Activated CD4-positive, CD25-positive, alpha-beta regulatory T cell (primary cell): ENCODE measurements at regions not wholly inside any gene's neighbourhood (a gene's known extent, or its start where the extent isn't known, plus 50 kb on each side); places are given as distances from the start of the nearest gene placed in this dataset.

Experiments
- DNase-seq, 4 experiments: peaks; one replicate each; lab custom pipeline; 2025; lab: John Stamatoyannopoulos, UW

- DNase-seq: no peak
Observed at GRCh38 chr6:137353842-137354397, 134.7 kb upstream of the IFNGR1 start.

GRCh38 chr6:137353346-137353745 lies 134.2 kb upstream of the IFNGR1 start:
- DNase-seq: no peak

GRCh38 chr6:137352859-137353258 lies 133.7 kb upstream of the IFNGR1 start:
- DNase-seq: no peak

- no peak for DNase-seq
Observed at GRCh38 chr6:137351890-137352289, 132.7 kb upstream of the IFNGR1 start.

- no peak for DNase-seq
Observed at GRCh38 chr6:137350857-137351256, 131.7 kb upstream of the IFNGR1 start.

GRCh38 chr6:137349856-137350830 lies 131.0 kb upstream of the IFNGR1 start:
- no peak for DNase-seq

GRCh38 chr6:137348777-137349176 lies 129.6 kb upstream of the IFNGR1 start:
- DNase-seq: no peak

- no peak for DNase-seq
Observed at GRCh38 chr6:137343241-137343640, 124.1 kb upstream of the IFNGR1 start.

GRCh38 chr6:137342607-137343190 lies 123.5 kb upstream of the IFNGR1 start:
- no peak for DNase-seq

- DNase-seq: peak in 3 of 4 experiments; percentile 4 to 15 (median 7)
Observed at GRCh38 chr6:137341681-137342195, 122.6 kb upstream of the IFNGR1 start.

- DNase-seq: no peak
Observed at GRCh38 chr6:137339929-137340559, 120.9 kb upstream of the IFNGR1 start.

- no peak for DNase-seq
Observed at GRCh38 chr6:137334884-137335283, 115.7 kb upstream of the IFNGR1 start.

GRCh38 chr6:137334094-137334493 lies 114.9 kb upstream of the IFNGR1 start:
- DNase-seq: no peak

- DNase-seq: no peak
Observed at GRCh38 chr6:137332637-137333280, 113.6 kb upstream of the IFNGR1 start.

GRCh38 chr6:137323860-137324259 lies 104.7 kb upstream of the IFNGR1 start:
- DNase-seq: no peak

- no peak for DNase-seq
Observed at GRCh38 chr6:137320271-137320670, 101.1 kb upstream of the IFNGR1 start.

- DNase-seq: no peak
Observed at GRCh38 chr6:137316626-137317025, 97.4 kb upstream of the IFNGR1 start.

GRCh38 chr6:137315081-137315480 lies 95.9 kb upstream of the IFNGR1 start:
- no peak for DNase-seq

- DNase-seq: peak; percentile 43 to 52 (median 48)
Observed at GRCh38 chr6:137313928-137314855, 95.0 kb upstream of the IFNGR1 start.

GRCh38 chr6:137313211-137313610 lies 94.0 kb upstream of the IFNGR1 start:
- DNase-seq: no peak

- DNase-seq: no peak
Observed at GRCh38 chr6:137311940-137312339, 92.8 kb upstream of the IFNGR1 start.
